ENCODE measurements at regions not wholly inside any gene's neighbourhood (a gene's known extent, or its start where the extent isn't known, plus 50 kb on each side); places are given as distances from the start of the nearest gene placed in this dataset.

- TF ChIP-seq, protein P1, sequence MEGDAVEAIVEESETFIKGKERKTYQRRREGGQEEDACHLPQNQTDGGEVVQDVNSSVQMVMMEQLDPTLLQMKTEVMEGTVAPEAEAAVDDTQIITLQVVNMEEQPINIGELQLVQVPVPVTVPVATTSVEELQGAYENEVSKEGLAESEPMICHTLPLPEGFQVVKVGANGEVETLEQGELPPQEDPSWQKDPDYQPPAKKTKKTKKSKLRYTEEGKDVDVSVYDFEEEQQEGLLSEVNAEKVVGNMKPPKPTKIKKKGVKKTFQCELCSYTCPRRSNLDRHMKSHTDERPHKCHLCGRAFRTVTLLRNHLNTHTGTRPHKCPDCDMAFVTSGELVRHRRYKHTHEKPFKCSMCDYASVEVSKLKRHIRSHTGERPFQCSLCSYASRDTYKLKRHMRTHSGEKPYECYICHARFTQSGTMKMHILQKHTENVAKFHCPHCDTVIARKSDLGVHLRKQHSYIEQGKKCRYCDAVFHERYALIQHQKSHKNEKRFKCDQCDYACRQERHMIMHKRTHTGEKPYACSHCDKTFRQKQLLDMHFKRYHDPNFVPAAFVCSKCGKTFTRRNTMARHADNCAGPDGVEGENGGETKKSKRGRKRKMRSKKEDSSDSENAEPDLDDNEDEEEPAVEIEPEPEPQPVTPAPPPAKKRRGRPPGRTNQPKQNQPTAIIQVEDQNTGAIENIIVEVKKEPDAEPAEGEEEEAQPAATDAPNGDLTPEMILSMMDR (IDR thresholded peaks at IDR 0.05), result no peak
- no peak for TF ChIP-seq POLR2A (IDR thresholded peaks at IDR 0.05)
Observed at GRCh38 chr15:31545257-31545656, 218.6 kb downstream of the KLF13 start.

All from testis (tissue), 2 donors.